GM12874 (cell line): ENCODE measurements at regions not wholly inside any gene's neighbourhood (a gene's known extent, or its start where the extent isn't known, plus 50 kb on each side); places are given as distances from the start of the nearest gene placed in this dataset.
A peak's percentile ranks its signal among the peaks of the same experiment; 100 is the strongest.

ENCODE experiments used
- CTCF ChIP-seq: IDR thresholded peaks from 2 replicates; pipeline ENCODE4 v1.5.1; 2011; ENCODE audit warnings: low read depth, mild to moderate bottlenecking, control low read depth, low read length, moderate library complexity; ENCODE audit not compliant: insufficient read depth

GRCh38 chr11:69918231-69918937 lies 99.2 kb upstream of the FGF3 start:
- TF ChIP-seq CTCF: no peak

- peak; percentile 86 for TF ChIP-seq CTCF
Observed at GRCh38 chr11:69918938-69919650, 99.9 kb upstream of the FGF3 start.

- no peak for TF ChIP-seq CTCF
Observed at GRCh38 chr11:69919659-69920344, 100.6 kb upstream of the FGF3 start.

GRCh38 chr11:69920345-69921127 lies 101.3 kb upstream of the FGF3 start:
- no peak for TF ChIP-seq CTCF

- TF ChIP-seq CTCF: no peak
Observed at GRCh38 chr11:69921128-69922014, 102.2 kb upstream of the FGF3 start.

- TF ChIP-seq CTCF: no peak
Observed at GRCh38 chr11:69922015-69922595, 102.9 kb upstream of the FGF3 start.
